ENCODE measurements at regions not wholly inside any gene's neighbourhood (a gene's known extent, or its start where the extent isn't known, plus 50 kb on each side); places are given as distances from the start of the nearest gene placed in this dataset.

DNA sequence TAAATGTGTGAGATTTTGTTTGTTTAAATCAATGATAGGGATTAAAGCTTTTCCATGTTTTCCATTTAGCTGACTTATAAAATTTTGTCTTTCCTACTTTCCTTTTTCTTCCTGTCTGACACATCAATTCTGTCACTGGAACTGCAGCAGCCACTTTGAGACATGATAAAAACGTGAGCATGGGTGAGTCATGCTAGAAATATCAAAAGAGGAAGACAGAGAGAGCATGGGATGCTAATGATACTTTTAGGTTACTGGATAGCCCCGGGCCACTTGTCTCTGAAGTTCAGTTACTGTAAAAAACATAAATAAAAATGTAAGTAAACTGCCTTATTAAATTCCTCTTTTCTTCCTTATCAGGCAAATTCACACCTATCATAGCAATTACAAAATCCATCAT, 1332.0 kb upstream of the PCDH20 start (continued):
- TF ChIP-seq, protein P1, sequence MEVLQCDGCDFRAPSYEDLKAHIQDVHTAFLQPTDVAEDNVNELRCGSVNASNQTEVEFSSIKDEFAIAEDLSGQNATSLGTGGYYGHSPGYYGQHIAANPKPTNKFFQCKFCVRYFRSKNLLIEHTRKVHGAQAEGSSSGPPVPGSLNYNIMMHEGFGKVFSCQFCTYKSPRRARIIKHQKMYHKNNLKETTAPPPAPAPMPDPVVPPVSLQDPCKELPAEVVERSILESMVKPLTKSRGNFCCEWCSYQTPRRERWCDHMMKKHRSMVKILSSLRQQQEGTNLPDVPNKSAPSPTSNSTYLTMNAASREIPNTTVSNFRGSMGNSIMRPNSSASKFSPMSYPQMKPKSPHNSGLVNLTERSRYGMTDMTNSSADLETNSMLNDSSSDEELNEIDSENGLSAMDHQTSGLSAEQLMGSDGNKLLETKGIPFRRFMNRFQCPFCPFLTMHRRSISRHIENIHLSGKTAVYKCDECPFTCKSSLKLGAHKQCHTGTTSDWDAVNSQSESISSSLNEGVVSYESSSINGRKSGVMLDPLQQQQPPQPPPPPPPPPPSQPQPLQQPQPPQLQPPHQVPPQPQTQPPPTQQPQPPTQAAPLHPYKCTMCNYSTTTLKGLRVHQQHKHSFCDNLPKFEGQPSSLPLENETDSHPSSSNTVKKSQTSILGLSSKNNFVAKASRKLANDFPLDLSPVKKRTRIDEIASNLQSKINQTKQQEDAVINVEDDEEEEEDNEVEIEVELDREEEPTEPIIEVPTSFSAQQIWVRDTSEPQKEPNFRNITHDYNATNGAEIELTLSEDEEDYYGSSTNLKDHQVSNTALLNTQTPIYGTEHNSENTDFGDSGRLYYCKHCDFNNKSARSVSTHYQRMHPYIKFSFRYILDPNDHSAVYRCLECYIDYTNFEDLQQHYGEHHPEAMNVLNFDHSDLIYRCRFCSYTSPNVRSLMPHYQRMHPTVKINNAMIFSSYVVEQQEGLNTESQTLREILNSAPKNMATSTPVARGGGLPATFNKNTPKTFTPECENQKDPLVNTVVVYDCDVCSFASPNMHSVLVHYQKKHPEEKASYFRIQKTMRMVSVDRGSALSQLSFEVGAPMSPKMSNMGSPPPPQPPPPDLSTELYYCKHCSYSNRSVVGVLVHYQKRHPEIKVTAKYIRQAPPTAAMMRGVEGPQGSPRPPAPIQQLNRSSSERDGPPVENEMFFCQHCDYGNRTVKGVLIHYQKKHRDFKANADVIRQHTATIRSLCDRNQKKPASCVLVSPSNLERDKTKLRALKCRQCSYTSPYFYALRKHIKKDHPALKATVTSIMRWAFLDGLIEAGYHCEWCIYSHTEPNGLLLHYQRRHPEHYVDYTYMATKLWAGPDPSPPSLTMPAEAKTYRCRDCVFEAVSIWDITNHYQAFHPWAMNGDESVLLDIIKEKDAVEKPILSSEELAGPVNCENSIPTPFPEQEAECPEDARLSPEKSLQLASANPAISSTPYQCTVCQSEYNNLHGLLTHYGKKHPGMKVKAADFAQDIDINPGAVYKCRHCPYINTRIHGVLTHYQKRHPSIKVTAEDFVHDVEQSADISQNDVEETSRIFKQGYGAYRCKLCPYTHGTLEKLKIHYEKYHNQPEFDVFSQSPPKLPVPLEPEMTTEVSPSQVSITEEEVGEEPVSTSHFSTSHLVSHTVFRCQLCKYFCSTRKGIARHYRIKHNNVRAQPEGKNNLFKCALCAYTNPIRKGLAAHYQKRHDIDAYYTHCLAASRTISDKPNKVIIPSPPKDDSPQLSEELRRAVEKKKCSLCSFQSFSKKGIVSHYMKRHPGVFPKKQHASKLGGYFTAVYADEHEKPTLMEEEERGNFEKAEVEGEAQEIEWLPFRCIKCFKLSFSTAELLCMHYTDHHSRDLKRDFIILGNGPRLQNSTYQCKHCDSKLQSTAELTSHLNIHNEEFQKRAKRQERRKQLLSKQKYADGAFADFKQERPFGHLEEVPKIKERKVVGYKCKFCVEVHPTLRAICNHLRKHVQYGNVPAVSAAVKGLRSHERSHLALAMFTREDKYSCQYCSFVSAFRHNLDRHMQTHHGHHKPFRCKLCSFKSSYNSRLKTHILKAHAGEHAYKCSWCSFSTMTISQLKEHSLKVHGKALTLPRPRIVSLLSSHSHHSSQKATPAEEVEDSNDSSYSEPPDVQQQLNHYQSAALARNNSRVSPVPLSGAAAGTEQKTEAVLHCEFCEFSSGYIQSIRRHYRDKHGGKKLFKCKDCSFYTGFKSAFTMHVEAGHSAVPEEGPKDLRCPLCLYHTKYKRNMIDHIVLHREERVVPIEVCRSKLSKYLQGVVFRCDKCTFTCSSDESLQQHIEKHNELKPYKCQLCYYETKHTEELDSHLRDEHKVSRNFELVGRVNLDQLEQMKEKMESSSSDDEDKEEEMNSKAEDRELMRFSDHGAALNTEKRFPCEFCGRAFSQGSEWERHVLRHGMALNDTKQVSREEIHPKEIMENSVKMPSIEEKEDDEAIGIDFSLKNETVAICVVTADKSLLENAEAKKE (CRISPR knock-in tag; IDR thresholded peaks at IDR 0.05): no peak
- TF ChIP-seq POLR2AphosphoS5 (IDR thresholded peaks at IDR 0.05; ENCODE audit: low read depth): no peak
- TF ChIP-seq, protein P2, sequence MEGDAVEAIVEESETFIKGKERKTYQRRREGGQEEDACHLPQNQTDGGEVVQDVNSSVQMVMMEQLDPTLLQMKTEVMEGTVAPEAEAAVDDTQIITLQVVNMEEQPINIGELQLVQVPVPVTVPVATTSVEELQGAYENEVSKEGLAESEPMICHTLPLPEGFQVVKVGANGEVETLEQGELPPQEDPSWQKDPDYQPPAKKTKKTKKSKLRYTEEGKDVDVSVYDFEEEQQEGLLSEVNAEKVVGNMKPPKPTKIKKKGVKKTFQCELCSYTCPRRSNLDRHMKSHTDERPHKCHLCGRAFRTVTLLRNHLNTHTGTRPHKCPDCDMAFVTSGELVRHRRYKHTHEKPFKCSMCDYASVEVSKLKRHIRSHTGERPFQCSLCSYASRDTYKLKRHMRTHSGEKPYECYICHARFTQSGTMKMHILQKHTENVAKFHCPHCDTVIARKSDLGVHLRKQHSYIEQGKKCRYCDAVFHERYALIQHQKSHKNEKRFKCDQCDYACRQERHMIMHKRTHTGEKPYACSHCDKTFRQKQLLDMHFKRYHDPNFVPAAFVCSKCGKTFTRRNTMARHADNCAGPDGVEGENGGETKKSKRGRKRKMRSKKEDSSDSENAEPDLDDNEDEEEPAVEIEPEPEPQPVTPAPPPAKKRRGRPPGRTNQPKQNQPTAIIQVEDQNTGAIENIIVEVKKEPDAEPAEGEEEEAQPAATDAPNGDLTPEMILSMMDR (conservative IDR thresholded peaks at IDR 0.05; ENCODE audit: low read depth in 2 of 2): no peak
- no peak for TF ChIP-seq ZNF114 (CRISPR knock-in tag; IDR thresholded peaks at IDR 0.05)
- no peak for TF ChIP-seq JUNB (IDR thresholded peaks at IDR 0.05; ENCODE audit: unreplicated experiment)

DNA sequence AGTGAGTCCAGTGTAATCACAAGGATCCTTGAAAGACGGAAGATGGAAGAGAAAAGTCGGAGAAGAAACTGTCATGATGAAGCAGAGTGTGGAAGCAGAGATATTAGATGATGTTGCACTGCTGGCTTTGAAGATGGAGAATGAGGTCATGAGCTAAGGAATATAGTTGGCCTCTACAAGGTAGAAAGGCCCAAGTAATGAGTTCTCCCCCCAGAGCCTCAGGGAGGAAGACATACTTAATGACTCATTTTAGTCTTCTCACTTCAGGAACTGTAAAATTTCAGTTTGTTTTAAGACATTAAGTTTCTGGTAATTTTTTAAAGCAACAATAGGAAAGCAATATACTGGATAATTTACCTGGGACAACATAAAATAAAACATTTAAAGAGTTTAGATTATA, 1331.5 kb upstream of the PCDH20 start:
- Histone ChIP-seq H3K9me2 (ENCODE audit: insufficient read depth) (no peaks in the 10 kb centered on the region), H3K27ac (ENCODE audit: low read depth) (no peak overlapping the region), H4K20me1 (replicated peaks; ENCODE audit: insufficient read depth) (no peaks in the 10 kb centered on the region), H2AFZ (no peak overlapping the region), H3K36me3 (ENCODE audit: insufficient read depth) (no peaks in the 10 kb centered on the region), H3K79me2 (replicated peaks; ENCODE audit: insufficient read depth) (no peaks in the 10 kb centered on the region), H3K4me1 (ENCODE audit: insufficient read depth) (no peaks in the 10 kb centered on the region), H3K4me2 (no peak overlapping the region), H3F3A (replicated peaks; ENCODE audit: low read depth) (no peaks in the 10 kb centered on the region), H3K4me3 (no peak overlapping the region), H3K27me3 (ENCODE audit: insufficient read depth) (no peaks in the 10 kb centered on the region)
- no peaks in the 10 kb centered on the region for H3K9me3 Mint-ChIP-seq
- H3K36me3 Mint-ChIP-seq (ENCODE audit: low read depth): no peaks in the 10 kb centered on the region
- H3K27me3 Mint-ChIP-seq (ENCODE audit: insufficient read depth, low read depth, poor library complexity): no peaks in the 10 kb centered on the region
- H3K4me1 Mint-ChIP-seq: no peaks in the 10 kb centered on the region
- ATAC-seq: no peak
- no peak for DNase-seq (ENCODE audit: low spot score)
- no peak overlapping the region for H3K4me3 Mint-ChIP-seq
- no peak overlapping the region for H3K27ac Mint-ChIP-seq
- TF ChIP-seq POLR2AphosphoS5 (IDR thresholded peaks at IDR 0.05; ENCODE audit: low read depth) (no peak), ZNF114 (CRISPR knock-in tag; IDR thresholded peaks at IDR 0.05) (no peak), CREB1 (CRISPR knock-in tag; IDR thresholded peaks at IDR 0.05; ENCODE audit: low read depth) (no peak)
- TF ChIP-seq, protein P3, sequence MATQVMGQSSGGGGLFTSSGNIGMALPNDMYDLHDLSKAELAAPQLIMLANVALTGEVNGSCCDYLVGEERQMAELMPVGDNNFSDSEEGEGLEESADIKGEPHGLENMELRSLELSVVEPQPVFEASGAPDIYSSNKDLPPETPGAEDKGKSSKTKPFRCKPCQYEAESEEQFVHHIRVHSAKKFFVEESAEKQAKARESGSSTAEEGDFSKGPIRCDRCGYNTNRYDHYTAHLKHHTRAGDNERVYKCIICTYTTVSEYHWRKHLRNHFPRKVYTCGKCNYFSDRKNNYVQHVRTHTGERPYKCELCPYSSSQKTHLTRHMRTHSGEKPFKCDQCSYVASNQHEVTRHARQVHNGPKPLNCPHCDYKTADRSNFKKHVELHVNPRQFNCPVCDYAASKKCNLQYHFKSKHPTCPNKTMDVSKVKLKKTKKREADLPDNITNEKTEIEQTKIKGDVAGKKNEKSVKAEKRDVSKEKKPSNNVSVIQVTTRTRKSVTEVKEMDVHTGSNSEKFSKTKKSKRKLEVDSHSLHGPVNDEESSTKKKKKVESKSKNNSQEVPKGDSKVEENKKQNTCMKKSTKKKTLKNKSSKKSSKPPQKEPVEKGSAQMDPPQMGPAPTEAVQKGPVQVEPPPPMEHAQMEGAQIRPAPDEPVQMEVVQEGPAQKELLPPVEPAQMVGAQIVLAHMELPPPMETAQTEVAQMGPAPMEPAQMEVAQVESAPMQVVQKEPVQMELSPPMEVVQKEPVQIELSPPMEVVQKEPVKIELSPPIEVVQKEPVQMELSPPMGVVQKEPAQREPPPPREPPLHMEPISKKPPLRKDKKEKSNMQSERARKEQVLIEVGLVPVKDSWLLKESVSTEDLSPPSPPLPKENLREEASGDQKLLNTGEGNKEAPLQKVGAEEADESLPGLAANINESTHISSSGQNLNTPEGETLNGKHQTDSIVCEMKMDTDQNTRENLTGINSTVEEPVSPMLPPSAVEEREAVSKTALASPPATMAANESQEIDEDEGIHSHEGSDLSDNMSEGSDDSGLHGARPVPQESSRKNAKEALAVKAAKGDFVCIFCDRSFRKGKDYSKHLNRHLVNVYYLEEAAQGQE (IDR thresholded peaks at IDR 0.05; ENCODE audit: unreplicated experiment): no peak

Data from GM23338 (cell line).